GM19043 (cell line): ENCODE measurements at regions not wholly inside any gene's neighbourhood (a gene's known extent, or its start where the extent isn't known, plus 50 kb on each side); places are given as distances from the start of the nearest gene placed in this dataset.

Source experiments
- ATAC-seq: cut with Tn5 transposase; IDR thresholded peaks from one replicate; pipeline ENCODE4 v1.9.1; 2021; ENCODE audit warnings: low read depth; ENCODE audit not compliant: unreplicated experiment

DNA sequence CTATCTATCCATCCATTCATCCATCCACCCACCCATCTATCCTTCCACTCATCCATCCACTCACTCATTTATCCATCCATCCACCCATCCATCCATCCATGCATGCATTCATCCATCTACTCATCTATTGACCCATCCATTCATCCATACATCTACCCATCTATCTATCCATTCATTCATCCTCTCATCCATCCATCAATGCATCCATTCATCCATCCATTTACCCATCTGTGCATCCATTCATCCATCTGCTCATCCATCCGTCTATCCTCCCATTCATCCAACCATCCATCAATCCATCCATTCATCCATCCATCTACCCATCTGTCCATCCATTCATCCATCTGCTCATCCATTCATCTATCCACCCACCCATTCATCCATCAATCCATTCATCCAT is 224.5 kb upstream of the MAF start:
- ATAC-seq, result no peak

DNA sequence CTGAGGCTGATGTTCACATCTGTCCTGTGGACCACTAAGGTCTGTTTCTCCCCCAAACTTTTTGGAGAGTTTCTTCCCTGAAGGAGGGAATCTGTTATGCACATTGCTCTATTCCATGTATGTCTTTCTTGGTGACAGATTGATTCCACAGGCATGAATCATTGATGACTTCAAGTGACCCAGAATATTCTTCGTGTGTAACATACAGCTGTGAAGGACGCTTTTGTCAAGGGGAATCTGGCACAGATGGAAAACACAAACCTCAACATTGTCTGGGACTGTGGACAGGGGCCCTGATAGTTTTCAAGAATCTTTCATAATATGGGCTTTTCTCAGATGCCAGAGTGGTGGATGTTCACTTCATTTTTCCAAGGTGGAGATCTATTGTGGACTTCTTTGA is 223.1 kb upstream of the MAF start:
- no peak for ATAC-seq

DNA sequence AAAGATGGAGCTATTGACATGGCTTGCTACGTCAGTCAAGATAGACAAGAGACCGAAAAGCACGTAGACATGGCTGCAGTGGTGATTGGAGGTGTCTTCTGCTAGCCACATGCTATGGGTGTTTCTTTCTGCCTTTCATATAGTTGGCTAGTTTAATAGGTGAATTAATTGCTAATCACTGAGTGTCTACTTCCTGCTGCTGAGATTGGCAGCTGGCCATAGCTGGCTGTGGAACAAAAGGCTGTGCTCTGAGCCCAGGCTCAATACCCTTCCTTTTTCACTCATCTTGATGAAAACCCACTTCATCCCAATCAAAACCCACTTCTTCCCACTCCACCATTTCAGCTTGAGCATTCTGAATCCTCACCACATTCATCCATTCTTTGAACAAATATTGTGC is 221.4 kb upstream of the MAF start:
- ATAC-seq, result no peak

DNA sequence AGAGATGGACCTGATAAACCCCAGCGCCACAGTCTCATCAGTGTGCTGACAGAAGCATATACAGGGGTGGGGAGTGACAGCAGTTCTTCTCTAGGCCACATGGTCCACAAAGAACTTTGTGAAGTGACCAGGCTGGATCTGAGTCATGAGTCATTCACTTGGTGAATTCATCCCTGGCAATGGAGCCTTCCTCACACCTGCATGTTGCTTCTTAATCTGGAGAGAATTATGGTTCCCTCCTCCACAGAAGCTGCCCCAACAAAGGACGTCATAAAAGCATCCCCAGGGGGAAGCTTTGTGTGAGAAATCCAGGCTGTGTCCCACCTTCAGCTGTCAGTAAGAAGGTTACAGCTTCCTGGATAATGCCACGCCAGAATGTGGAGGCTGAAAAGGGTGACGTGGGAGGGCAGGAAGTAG is 215.6 kb upstream of the MAF start:
- ATAC-seq, result no peak

DNA sequence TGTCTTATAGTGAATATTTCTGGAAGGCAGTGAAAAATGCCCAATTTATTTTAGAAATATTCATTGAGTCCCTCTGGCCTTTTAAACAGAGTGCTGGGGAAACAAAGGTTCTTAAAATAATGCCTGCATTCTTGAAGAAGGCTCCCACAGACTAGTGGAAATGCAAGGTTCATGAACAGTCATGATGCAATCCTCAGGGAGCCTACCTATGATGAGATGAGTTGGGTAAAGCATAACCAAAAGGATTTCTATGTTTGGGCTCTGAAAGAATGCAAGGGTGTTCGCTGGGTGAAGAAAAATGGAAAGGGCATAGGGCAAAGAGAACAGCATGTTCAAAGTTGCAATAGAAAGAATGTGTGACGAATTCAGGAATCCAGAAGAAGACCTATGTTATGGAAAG is 214.5 kb upstream of the MAF start:
- ATAC-seq, result no peak

DNA sequence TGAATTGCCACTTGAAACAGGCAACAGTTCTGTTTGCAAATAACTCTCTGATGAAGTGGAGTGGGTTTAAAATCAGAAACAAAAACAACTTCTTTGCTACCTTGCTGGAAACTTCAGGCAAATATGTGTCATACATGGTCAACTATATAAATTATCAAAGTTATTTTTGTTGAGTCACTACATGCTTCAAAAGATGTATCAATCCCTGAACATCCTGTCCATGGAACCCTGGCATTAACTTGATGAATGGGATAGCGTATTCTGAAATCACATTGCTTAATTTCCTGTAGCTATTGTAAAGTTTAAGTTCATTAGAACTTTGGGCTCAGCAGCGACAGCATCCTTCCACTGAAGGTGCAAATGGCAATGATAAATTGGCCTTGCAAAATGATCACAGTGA is 213.6 kb upstream of the MAF start:
- no peak for ATAC-seq

DNA sequence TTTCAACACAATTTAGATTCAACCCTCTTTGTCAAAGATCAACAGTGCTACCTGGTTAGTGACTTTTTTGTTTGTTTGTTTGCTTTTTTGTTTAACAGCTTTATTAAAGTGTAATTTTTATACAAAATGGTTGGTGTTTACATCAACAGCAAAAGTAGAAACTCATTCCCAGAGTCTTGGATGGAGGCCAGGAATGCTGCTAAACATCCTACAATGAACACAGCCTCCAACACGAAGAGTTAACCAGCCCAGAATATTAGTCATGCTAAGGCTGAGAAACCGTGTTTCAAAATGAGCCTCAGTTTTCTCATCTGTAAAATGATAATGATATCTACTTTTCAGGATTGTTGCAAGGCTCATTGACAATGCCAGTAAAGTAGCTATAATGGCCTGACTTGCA is 211.0 kb upstream of the MAF start:
- no peak for ATAC-seq

DNA sequence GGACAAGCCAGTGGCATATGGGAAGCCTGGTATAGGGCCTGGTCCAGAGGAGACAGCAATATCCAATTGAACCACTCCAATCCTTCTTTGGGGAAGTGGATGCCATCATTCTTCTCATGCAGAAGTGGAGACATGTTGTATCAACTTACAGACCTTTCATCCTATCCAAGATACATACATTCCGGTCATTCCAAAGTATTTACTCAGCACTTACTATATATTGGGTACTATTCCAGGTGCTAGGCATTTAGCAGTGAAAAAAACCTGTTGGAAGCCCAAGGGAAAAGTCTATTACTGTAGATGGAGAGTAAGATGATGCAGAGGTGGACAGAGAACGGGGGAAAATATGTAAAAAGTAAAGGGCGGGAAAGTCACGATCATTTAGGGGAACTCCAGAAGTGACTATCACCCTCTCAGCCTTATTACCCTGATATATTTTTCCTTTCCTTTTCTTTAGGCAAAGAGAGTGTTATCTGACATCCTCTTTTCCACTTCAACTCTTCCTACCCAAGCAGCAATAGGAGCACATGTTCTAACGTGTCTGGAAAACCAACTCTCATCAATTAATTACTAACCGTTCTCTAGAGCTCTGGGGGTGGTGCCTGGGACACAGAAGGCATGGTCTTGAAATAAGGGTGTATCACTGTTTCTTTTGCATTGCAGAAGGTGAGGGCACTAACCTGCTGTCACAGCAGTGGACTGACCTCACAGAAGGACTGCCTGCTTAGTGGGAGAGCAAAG is 210.1 kb upstream of the MAF start:
- no peak for ATAC-seq

DNA sequence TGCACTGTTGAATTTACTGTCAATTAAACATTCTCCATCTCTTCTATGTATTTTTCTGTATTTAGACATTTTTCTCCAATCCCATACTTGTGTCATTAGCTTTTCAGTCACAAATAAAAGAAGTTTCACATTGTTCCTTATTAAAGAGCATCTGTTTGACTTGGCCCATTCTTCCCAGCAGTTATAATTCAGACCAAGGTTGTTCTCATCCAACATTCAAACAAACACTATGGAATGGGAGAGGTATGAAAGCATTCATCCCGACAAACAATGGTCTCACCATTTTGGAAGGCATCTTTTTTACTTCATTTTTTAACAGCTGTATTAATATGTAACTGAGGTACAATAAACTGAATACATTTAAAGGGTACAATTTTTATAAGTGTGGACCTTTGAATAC is 208.8 kb upstream of the MAF start:
- no peak for ATAC-seq

DNA sequence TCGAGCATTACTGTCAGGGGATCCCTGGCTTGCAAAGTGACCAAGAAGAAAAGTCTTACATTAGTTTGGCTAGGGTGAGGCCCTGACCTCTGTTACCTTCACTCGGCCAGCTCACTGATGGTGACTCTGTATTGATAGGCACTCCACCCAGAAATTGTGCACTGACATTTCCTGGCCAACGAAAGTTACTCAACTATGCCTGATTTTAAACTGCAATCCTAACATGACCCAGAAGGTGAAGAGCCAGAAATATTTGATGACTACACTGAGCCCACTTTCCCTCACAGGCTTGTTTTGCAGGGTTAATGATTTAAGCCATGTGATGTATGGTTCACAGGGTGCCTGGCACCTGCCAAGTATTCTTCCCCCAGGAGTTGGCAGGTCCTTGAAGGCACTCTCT is 208.2 kb upstream of the MAF start:
- ATAC-seq, result no peak

DNA sequence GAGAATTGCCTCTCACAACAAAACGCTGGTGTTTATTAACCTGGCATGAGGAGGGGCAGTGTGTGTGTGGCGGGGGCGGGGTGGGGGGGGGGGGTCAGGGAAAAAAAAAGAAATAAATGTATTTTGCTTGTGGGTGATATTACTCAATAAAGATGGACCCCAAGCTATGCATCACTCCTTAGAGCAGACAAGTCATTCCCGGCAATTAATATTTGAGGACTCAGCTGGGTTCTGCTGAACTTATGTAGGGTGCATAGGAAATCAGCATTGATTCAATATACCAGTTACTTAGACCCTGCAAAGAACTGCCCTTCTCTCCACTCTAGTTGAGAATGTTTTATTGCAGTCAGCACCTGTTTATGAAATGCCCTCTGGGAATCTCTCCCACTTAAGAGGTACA is 206.2 kb upstream of the MAF start:
- no peak for ATAC-seq

DNA sequence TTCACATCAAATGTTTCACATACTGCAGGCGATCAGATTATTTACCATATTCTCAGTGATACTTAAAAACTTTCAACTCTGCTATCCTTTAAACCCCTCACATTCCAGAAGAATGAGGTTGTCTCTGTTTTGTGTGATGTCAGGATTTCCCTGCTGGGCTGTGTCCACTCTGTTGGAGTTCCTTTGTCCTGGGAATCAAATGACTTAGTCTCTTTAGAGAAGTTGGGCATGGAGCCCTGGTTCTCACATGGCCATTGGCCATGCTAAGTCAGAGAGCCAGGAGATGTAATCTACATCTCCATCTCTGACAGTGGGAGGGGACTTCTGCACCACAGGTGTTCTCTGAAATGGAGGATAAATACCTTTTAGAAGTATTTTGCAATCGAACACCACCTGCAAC is 205.1 kb upstream of the MAF start:
- ATAC-seq, result no peak

DNA sequence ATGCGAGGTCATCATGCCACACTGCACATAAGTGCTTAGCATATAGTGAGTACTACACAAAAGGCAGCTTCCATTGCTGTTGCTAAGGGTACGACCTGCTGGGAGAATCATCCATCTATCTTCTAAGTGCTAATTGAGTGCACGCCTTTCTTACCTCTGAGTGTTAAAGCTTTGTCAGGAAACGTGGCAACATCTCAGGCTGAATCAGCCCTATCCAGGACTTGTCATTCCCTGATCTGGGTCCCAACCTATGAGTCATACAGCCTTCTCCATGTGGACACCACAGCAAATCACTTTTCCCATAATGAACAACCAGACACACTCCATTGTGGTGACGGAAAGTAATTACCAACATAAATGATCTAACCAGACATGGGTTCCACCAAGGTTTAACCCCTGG is 201.1 kb upstream of the MAF start:
- no peak for ATAC-seq

DNA sequence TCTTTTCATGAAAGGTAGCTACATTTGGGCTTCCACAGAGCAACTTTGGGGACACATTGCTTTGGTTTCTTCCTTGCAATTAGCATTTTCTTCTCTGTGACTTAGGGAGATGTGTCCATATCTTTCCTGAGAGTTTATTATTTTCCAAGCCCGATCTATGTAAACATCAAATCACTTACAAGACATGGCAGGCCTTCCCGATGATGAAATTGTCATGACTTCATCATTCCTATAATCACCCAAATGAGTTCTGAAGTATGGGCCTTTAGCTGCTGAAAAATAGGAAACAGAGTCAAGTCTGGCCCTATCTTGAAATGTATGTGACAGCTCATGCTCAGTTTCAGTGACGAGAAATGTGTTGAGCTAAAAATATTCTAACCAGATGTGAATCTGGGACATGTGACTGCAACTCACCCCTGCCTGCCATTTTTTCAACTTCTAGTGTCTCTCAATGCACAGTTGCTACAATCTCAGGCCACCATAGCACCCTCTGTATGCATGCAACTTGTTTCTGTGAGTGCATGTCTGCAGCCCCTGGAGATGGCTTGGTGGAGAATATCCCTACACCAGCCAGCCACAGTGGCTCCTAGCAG is 199.6 kb upstream of the MAF start:
- no peak for ATAC-seq

DNA sequence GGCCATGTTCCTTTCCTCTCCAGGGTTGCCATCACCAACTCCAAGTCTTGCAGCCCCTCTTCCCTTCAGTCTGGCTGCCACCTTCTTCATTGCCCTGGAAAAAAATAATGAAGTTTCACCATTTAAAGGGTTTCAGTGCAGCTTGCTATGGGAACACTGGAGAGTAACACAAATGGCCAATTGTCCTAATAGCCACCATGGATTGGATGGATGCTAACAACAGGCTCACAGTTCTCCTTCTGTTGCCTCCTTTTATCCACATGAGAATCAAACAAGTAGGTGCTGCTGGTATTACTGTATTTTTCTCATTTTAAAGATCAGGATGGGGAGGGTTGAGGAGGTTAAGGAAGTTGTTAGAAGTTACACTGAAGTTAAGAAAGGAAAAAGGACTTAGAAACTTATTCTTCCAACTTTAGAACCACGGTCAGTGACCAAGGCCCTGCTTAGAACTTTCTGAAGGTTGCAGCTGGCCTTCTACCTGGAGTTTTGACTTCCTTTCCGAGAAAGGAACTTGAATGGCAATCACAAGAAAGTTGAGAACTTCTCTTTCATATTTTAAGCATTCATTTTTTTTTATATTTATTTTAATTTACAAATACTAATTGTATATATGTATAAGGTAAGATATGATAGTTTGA is 198.0 kb upstream of the MAF start:
- no peak for ATAC-seq

DNA sequence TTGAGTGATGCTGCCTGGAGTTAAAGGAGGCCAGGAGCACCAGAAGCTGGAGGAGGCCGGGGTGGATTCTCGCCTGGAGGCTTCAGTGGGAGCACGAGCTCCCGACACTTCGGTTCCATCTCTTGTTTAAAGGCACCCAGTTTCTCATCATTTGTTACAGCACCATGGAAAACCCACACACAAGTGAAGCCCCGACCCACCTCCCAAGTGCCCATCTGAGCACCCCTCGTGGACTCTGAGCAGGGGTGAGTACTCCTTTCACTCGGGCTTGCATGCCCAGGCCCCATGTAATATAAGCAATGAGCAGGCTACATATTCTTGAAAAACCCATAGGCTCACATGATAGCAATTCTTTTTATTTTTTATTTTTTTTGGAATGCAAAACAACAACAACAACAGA is 196.9 kb upstream of the MAF start:
- ATAC-seq, result no peak

DNA sequence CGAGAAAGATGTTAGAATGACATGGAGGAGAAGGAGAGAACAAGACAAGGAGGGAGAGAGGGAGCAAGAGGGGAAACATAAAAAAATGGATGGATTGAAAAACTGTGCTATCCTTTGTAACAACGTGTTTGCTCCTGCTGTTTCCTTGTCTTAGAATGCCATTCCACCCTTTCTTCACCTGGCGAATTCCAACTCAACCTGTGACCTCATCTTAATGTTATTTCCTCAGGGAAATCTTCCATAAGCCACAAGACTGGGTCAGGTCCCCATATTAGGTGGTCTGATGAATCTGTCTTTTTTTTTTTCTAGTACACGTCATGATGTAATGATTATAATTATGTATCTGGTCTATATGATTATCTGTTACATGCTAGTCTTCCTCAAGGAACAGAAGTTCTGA is 195.0 kb upstream of the MAF start:
- no peak for ATAC-seq

DNA sequence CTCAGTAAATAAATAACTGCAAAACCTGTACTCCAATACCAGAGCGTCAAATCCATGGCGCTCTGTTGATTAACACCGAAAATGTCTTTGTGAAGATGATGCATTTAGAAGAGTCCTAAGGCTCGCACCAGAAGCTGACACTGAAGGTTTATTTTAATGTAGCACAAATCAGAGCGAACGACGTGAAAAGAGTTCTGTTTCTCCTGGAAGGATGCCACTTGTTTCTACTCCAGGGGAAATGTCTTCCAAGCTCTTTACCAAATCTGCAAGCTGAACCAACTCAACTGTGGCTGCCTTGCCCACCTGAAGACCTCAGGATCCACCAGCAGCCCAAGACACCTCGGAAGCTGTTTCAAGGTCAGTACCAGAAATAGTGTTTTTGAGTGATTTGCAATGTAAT is 194.4 kb upstream of the MAF start:
- ATAC-seq, result no peak

DNA sequence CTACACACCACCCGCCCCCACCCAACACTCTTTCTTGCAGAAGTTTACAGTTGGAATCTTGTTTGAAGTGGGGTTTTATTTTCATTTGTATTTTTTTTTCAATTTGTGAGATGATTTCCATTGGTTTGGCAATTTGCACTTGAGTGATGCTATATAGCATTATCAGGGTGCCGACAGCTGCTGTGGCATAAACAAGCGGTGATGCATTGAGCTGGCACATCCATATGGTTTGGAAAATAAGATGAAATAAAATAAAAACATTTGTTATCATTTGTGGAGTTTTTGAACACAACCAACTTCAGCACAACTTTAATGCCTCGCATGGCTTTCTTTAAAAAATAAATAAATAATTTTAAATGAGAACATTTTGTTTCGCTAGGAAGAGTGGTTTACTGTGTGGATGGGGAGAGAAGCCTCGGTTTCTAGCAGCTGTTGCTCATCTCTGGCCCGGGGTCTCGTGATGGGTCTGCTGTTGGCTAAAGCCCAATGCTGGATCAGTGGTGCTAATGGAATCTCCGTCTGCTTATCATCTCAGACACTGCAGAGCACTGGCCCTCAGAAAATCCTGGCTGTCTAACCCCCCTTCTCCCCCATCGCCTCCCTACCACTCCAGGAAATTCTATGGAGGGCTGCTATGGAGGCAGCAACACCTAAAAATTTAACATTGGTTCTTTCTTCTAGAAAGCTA is 192.3 kb upstream of the MAF start:
- ATAC-seq, result no peak

DNA sequence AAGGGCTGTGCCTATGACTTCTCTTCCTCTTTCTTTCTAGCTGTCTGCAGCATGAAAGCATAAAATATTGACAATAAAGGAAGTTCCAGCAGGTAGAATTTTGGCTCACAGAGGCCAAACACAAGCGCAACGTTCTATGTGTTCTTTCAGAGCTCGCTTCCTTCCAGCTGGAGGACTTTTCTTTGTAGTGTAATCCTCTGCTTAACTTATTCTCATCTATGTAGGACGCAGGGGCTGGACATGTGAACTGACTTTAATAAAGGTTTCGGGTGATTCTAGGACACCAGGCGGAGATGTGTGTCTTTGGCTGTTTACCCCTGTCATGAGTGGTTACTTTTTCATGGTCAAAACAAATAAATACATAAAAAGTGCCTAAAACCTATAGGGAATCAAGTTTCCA is 191.5 kb upstream of the MAF start:
- no peak for ATAC-seq

DNA sequence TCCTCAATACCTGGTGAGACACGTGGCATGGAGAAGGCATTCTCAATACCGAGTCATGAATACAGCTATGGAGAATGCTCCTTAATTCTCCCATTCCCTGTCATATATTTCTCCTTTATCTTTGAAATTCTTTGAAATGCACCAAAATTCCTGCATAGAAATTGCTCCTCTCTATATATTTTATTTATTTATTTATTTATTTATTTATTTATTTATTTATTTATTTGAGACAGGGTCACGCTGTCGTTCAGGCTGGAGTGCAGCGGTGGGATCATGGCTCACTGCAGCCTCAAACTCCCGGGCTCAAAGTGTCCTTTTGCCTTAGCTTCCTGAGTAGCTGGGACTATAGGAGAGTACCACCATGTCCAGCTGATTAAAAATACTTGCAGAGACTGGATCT is 190.3 kb upstream of the MAF start:
- no peak for ATAC-seq

DNA sequence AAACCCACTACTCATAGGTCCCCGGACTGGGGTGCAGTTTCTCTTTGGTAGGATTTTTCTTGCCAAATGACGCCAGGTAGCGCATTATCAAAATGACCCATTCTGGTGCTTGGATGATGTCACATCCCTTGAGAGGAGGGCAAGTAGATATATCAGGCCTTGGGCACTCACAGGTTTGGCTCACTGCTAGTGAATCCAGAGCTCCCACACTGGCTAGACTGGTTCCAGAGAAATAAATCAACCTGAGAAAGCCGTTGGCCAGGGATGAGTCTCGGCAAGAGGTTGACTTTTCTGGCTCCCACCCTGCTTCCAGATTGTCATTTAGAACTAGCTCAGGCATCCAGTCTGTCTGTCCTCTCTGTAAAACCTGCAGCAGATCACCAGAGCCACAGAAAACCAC is 188.4 kb upstream of the MAF start:
- ATAC-seq, result no peak
